ENCODE measurements at regions not wholly inside any gene's neighbourhood (a gene's known extent, or its start where the extent isn't known, plus 50 kb on each side); places are given as distances from the start of the nearest gene placed in this dataset.

GRCh38 chr10:2340831-2341647 lies 603.7 kb upstream of the ADARB2 start:
- no peak for TF ChIP-seq CTCF (IDR thresholded peaks at IDR 0.05)
- no peak for TF ChIP-seq SP1 (CRISPR knock-in tag; conservative IDR thresholded peaks at IDR 0.05)
- no peak for TF ChIP-seq RELA (CRISPR knock-in tag; IDR thresholded peaks at IDR 0.05; ENCODE audit: borderline replicate concordance)
